ES-I3 (cell line): ENCODE measurements at regions not wholly inside any gene's neighbourhood (a gene's known extent, or its start where the extent isn't known, plus 50 kb on each side); places are given as distances from the start of the nearest gene placed in this dataset.
"Not testable (repeated sequence)": the region's sequence is repeated elsewhere in the genome, so short reads cannot be mapped to it uniquely, and the experiment has no call there.

Experiments used
- H3K36me3 ChIP-seq: 2 replicates; pipeline ENCODE4 v1.6.1; 2013; ENCODE audit warnings: mild to moderate bottlenecking, low read length, control low read depth, moderate library complexity; ENCODE audit not compliant: insufficient read depth
- H3K4me1 ChIP-seq: 2 replicates; pipeline ENCODE4 v1.6.1; 2013; ENCODE audit warnings: mild to moderate bottlenecking, control low read depth, low read length; ENCODE audit not compliant: insufficient read depth
- H3K9ac ChIP-seq: 2 replicates; pipeline ENCODE4 v1.6.1; 2013; ENCODE audit warnings: low read depth, mild to moderate bottlenecking, low read length, moderate library complexity
- H3K9me3 ChIP-seq: 2 replicates; pipeline ENCODE4 v1.6.1; 2013; ENCODE audit warnings: mild to moderate bottlenecking, low read length, moderate library complexity; ENCODE audit not compliant: control insufficient read depth, insufficient read depth

DNA sequence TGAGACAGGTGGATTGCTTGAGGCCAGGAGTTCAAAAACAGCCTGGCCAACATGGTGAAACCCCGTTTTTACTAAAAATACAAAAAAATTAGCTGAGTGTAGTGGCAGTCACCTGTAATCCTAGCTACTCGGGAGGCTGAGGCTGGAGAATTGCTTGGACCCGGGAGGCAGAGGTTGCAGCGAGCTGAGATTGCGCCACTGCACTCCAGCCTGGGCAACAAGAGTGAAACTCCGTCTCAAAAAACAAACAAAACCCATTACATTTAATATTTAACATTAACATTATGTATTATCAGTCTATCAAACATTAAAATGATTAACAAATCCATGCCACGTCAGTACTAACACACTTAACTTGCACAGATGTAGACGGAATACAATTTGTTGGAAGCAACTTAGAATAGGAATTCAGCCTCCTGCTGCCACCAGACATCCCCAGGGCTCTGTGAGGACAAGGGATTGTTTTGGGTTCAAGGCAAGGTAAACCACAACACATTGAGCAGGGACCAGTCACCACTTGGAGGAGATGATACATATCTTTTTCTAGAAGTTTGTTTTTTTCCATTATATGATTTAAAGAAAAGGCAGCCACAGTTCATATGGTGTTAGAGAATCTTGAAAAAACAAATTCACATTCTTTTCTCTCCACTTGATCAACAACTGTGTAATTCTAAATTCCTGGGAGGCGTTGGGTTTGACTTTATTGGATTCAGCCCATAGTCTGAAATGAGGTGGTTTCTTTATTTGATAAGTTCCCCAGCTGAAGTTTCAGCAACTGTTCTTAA, 104.1 kb upstream of the BASP1 start:
- peaks cover 21% of the 10 kb centered on the region for H3K4me1 ChIP-seq
- H3K36me3 ChIP-seq: no peaks in the 10 kb centered on the region
- no peaks in the 10 kb centered on the region for H3K9me3 ChIP-seq
- no peak overlapping the region for H3K9ac ChIP-seq

DNA sequence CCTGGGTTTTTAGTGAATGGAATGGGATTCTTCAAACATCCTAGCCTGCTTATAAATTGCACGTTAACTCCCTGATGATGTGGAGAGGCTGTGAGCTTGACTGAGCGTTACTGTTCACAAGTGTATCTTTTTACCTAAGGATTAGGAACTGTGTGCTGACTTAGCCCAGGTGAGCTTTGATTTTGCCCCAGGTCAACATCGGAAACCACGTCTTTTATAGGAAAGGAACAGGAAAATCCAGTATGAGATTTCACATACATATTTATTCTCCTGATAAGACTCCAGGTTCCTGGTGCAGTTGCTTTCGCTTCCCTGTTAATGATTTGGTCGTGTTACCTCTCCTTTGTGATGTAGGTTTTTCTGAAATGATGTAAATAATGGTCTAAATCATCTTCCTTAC, 103.2 kb upstream of the BASP1 start:
- H3K9ac ChIP-seq: no peak overlapping the region
- no peaks in the 10 kb centered on the region for H3K9me3 ChIP-seq
- H3K4me1 ChIP-seq: peaks cover 24% of the 10 kb centered on the region
- no peaks in the 10 kb centered on the region for H3K36me3 ChIP-seq

DNA sequence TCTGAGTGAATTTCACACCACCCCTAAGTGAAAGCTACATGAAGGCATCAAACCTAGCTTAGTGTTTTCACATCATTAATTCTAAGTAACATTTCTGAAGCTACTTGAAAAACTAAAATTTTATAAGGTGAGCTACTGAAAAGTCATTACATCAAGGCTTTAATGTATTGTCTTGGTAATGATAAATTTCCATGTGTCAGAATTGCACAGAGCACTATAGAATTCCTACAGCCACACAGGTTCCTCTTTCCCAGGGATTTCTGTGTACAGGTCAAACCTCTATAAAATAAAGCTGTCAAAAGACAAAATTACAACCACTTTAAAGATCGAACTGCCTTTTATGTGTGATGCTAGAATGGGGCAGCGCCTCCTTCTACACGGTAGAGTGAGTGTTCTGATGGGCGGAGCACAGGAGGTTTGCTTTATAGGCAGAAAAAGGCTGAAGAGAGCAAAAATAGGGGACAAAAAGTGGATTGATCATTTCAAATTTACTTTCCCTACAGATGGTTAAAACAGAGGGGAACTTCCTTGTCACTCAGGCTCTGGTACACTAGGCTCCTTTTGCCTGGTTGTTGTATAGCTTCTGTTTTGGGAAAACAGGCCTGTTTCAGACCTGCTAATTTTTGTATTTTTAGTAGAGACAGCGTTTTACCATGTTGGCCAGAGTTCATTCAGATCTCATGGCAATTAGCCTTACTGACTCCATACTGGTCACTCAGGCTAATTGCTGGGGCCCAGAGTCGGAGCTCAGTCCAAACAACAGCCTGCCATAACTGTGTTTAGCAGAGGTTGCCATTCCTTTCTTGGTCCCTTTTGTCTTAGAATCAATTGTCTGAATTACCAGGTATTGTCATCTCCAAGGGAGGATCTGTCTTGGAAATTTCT, 102.5 kb upstream of the BASP1 start:
- H3K9ac ChIP-seq: no peak overlapping the region
- H3K36me3 ChIP-seq: no peaks in the 10 kb centered on the region
- no peaks in the 10 kb centered on the region for H3K9me3 ChIP-seq
- peaks cover 24% of the 10 kb centered on the region for H3K4me1 ChIP-seq

DNA sequence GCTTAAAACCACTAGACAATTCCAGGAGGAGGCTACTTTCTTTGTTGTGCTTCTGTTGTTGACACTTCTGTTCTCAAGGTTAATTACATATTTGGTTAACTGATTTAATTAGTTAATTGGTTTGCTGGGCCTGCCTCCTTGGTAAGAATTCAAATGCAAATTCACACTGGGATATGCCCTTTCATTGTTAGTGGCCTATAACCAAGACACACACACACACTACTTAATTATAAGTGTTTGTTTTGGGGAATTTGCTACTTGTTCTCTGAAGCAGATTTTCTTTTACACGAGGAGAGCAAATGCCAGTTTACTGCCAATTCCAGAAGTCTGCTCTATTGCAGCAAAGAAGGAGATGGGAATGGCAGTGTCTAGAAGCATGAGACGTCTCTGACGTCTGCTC, 101.6 kb upstream of the BASP1 start:
- H3K4me1 ChIP-seq: peaks cover 24% of the 10 kb centered on the region
- no peak overlapping the region for H3K9ac ChIP-seq
- no peaks in the 10 kb centered on the region for H3K36me3 ChIP-seq
- H3K9me3 ChIP-seq: no peaks in the 10 kb centered on the region

DNA sequence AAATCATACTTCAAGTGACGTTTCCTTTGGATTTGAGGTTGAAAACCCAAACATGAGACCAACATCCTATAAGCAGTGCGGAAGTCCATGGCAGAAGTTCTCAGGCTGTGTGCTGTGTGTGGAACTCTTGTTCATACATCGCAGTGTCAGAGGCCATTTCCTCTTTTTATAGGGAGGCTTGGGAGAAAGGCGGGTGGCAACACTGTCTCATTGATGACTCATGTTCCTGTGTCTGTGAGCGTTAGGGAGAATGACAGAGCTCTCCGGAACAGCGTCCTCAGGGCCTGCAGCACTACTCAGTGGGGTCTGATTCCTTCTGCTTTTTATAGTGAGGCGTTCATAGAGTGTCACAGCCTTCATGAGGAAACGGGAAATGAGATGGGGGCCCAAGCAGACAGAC, 98.8 kb upstream of the BASP1 start:
- H3K4me1 ChIP-seq: peaks cover 21% of the 10 kb centered on the region
- no peak overlapping the region for H3K9ac ChIP-seq
- no peaks in the 10 kb centered on the region for H3K9me3 ChIP-seq
- H3K36me3 ChIP-seq: no peaks in the 10 kb centered on the region

DNA sequence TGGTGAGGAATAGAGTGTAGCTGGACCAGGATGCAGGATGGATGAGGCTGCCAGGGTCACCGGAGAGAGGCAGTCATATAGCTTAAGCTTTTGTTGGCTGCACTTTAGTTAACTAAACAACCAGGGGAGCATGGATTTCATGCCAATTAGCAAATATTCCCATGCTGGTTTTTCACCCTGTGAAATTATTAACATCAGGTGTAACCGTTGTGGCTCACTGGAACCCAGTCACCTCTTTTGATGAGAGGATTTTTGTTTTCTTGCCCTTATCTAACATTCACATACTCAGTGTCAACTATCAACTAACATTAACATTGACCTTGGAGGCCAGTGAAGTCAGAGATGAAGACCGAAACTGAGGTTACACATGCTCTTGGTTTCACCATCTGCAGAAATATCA, 97.2 kb upstream of the BASP1 start:
- H3K4me1 ChIP-seq: peaks cover 15% of the 10 kb centered on the region; the same call in 1 of the 2 replicates
- no peak overlapping the region for H3K9ac ChIP-seq
- H3K36me3 ChIP-seq: no peaks in the 10 kb centered on the region
- H3K9me3 ChIP-seq: no peaks in the 10 kb centered on the region

DNA sequence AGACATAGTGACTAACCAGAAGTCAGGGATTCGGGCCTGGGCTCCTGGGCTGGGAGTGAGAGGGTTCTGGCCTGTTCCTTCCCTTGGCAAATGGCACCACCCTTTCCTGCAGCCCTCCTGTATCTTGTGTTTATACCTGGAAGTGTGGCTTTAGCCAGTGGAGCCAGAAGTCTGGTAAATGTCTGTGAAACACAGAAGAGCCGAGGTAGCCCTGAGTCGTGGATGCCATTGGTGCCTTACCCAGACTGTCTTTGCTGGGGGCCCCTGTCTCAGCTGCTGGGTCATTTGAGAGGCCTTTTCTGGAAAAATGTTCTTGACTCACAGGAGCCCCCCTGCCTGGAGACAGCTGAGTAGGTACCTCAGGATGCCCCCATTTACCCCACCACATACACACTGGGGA, 95.7 kb upstream of the BASP1 start:
- Histone ChIP-seq H3K9ac (no peak overlapping the region), H3K4me1 (peaks cover 4% of the 10 kb centered on the region; the same call in 1 of the 2 replicates), H3K9me3 (no peaks in the 10 kb centered on the region), H3K36me3 (no peaks in the 10 kb centered on the region)

DNA sequence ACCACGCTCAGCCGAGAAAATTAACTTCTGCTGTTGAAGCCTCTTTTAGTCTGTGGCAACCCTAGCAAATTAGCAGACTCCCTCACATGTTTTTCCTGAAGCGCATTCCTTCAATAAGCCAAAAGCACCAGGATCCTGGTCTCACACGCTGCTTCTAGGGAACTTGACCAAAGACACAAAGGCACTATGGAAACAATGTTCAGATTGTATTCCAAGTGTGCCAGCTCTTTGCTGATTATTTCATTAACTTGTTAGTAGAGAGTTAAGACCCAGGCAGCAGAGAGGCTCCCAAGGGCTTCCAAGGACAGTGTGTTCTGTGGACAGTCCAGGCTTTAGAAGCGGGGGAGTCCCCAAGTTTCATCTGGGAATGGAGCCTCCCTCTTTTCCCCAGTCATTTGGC, 94.4 kb upstream of the BASP1 start:
- H3K9me3 ChIP-seq: no peaks in the 10 kb centered on the region
- no peaks in the 10 kb centered on the region for H3K36me3 ChIP-seq
- H3K4me1 ChIP-seq: peaks cover 4% of the 10 kb centered on the region; the same call in 1 of the 2 replicates
- H3K9ac ChIP-seq: no peak overlapping the region

DNA sequence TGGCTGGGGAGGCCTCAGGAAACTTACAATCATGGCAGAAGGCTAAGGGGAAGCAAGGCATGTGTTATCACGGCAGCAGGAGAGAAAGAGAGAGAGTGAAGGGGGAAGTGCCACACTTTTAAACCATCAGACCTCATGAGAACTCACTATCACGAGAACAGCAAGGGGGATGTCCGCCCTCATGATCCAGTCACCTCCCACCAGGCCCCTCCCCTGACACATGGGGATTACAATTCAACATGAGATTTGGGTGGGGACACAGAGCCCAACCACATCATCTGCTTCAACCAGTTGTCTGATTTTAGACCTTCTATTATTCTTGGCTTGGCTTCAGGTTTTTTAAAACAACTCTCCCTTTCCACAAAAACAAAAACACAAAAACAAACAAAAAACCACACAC, 93.7 kb upstream of the BASP1 start:
- not testable (repeated sequence) for H3K9ac ChIP-seq, H3K9me3 ChIP-seq, H3K4me1 ChIP-seq, H3K36me3 ChIP-seq

DNA sequence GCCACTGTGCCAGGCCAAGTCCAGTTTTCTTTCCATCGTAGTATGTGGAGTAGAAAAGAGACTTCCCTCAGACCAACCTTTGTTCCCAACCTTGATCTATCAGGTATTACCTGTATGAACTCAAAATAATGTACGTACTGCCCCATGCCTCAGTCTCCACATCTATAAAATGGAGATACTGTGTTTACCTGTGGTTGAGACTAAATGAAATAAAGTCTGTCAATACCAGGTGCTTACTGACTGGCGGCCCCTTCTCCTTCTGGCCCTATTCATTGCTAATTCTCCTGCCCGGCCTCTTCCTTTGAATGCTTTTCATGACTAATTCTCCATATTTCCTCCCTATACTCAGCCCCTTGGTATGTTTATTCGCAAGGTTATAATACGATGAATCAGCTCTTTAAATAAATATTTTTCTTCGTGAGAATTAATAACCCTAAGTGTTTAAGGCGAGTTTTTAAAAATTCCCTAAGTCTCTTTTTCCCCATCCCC, 89.6 kb upstream of the BASP1 start:
- H3K9ac ChIP-seq: no peak overlapping the region
- H3K9me3 ChIP-seq: no peaks in the 10 kb centered on the region
- H3K4me1 ChIP-seq: peaks cover 2% of the 10 kb centered on the region
- H3K36me3 ChIP-seq: no peaks in the 10 kb centered on the region

DNA sequence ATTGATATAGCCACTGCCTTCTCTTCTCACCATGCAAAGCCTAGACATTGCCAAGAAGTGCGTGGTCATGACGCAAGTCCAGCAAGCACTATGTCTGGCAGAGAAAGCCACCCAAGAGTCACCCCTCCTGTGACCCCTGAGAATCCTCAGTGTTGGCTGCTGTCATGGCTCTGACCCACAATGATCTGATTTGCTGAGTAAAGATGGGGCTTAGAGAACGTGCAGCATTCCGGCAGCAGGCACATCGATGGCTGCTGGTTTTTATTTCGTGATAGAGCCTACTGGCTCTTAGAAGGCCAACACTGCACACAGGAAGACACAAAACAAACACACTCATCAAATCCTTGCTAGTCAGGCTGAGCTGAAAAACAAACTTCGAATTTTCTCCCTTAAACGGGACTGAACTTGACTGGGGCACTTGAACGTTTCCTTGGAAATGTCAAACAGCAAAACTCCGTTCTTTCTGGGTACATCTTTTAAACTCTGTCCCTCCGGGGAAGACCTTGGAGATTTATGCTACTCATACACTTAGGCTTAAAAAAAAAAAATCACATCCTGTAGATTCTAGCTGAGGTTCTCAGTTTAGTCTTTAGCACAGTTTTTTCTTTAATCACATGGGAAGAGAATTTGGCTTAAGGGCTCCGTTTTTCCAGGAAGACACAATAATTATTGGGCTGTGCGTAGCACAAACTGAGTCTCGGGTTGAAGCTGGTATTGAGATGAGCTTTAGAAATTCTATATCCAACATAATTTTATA, 88.2 kb upstream of the BASP1 start:
- Histone ChIP-seq H3K9me3 (no peaks in the 10 kb centered on the region), H3K4me1 (peaks cover 6% of the 10 kb centered on the region), H3K36me3 (no peaks in the 10 kb centered on the region), H3K9ac (no peak overlapping the region)

DNA sequence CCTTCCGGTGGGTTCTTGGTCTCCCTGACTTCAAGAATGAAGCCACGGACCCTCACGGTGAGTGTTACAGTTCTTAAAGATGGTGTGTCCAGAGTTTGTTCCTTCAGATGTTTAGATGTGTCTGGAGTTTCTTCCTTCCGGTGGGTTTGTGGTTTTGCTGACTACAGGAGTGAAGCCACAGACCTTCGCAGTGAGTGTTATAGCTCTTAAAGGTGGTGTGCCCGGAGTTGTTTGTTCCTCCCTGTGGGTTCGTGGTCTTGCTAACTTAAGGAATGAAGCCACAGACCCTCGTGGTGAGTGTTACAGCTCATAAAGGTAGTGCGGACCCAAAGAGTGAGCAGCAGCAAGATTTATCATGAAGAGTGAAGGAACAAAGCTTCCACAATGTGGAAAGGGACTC, 87.1 kb upstream of the BASP1 start:
- not testable (repeated sequence) for H3K36me3 ChIP-seq, H3K4me1 ChIP-seq, H3K9me3 ChIP-seq, H3K9ac ChIP-seq

DNA sequence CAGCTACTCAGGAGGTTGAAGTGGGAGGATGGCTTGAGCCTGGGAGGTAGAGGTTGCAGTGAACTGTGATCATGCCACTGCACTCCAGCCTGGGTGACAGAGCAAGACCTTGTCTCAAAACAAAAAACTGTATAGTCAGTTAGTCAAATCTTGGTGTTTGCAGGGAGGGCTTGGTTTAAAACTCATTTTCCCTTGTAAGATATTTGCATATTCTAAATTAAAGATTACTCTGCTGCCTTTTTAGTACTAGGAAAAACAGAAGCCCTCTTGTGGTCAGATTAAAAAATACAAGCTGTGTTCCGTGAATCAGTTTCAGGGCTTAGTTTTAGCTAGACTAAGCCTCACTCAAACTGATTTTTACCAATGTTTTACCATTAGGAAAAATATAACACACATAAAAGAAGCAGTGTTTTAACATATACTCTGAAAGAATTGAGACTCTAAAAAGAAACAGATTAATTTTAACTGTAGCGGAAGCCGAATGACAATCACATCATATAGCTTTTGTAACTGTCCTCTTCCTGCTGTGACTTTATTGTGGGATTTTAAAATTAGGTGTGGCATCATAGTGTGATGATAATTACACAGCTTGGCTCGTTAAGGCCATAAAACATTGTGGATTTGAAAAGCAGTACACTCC, 84.9 kb upstream of the BASP1 start:
- Histone ChIP-seq H3K36me3 (no peaks in the 10 kb centered on the region), H3K9me3 (no peaks in the 10 kb centered on the region), H3K4me1 (peaks cover 6% of the 10 kb centered on the region), H3K9ac (no peak overlapping the region)

DNA sequence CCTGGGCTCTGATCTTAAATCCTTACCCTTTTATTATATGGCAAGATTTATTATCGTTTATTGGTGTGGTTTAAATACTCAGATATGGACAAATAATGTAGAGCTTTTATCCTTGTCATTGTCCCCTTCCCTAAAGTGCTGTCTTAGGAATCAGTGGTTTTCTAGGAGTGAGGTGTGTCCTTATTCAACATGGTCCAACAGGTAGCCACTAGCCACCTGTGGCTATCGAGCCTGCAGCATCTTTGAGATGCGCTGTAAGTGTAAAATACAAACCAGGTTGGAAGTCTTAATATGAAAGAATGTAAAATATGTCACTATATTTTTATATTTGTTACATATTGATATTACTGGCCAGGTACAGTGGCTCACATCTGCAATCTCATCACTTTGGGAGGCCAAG, 82.4 kb upstream of the BASP1 start:
- Histone ChIP-seq H3K9me3 (no peaks in the 10 kb centered on the region), H3K4me1 (peaks cover 6% of the 10 kb centered on the region), H3K9ac (no peak overlapping the region), H3K36me3 (no peaks in the 10 kb centered on the region)
